Left hindlimb (tissue), 1 donor: ENCODE measurements at regions not wholly inside any gene's neighbourhood (a gene's known extent, or its start where the extent isn't known, plus 50 kb on each side); places are given as distances from the start of the nearest gene placed in this dataset.

Experiments used
- DNase-seq: peaks from one replicate; pipeline ENCODE4 v3.0.0-alpha.2; 2018

DNA sequence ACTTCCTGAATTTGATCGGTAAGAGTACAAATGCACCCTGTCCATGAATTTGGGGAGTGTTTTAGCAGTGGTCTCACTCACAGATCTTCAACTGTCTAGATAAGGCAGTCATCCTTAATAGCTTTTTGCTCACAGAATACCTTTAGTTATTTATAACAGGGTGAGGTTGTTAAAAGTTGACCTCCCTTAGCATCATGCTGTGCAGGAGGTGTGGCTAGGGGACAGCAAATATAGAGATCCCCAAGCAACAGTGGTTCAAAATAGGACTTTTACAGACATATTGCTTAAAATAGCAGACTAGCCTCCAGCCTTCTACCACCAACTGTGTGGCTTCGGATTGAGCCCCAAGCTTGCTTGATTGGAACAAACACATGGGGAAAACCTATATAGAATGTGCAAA lies 724.4 kb downstream of the TLE1 start:
- no peak for DNase-seq

DNA sequence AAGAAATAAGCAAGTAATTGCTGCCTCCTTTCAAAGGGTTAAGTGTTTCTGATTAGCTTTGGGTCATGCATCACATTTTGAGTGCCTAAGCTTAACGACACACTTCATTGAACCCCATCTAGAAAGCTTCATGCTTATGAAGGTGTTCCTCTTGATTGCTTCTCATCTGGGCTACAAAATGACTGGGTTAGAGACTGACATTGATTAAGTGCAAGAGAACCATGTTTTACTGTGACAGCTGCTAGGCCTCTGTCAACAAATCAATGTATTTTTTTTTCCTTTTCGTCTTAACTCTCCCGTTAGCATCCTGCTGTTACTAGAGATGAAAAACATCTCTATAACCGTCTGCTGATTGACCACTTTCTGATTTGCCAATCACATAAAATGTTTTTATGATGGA lies 725.0 kb downstream of the TLE1 start:
- no peak for DNase-seq

DNA sequence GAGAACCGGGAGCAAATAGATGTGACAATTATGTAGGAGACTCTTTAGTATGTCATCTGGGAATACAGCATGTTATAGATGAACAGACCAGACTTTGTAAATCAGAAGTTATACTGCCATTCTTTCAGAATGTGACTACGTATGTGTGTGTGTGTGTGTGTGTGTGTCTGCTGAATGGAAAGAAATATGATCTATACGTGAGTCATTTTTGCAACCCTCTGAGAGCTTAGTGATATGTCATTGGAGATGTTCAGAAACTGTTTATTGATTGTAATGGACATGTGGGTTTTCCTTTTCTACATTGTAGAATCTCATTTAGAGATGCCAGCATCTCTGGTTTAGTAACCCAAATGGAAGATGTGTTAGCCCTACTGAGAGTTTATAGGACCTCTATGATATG lies 731.5 kb downstream of the TLE1 start:
- DNase-seq: no peak

DNA sequence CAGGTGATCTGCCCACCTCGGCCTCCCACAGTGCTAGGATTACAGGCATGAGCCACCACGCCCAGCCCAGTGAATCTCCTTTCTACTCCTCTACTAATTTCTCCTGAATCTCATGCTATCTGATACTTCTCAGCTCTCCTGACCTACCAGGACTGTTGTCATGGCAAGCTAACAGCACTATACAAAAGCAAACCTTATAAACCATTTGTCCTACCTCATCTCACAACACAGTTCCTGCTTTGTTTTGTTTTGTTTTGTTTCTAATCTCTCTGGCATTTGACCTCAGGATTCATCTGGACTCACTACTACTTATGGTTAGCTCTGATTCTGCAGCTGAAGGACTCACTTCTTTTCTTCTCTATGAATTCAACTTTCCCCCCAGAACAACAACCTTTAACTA lies 734.8 kb downstream of the TLE1 start:
- no peak for DNase-seq

DNA sequence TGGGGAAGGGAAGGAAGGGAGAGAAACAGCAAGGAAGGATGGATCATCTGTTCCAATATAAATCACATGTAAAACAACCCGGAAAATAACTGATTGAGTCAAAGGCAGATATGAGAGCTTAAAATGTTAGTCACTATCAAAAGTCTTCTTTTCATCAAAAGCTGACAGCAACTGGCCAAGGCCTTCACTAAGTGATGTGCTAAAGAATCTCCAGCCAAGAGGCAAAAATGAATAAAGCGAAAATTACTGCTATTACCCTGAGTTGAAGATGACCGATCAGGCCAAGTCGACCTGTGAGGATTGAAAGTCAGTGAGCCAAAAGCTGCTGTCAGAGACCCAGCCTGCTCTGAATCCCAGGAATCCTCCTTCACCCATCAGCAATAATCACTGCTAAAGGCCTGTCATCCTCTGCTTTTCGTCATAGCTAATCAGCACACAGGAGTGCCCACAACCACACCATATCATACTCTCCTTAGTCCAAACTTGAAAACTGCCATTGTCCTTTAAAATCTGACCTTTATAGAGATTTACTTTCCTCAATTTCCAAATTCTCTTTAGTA lies 736.9 kb downstream of the TLE1 start:
- no peak for DNase-seq

DNA sequence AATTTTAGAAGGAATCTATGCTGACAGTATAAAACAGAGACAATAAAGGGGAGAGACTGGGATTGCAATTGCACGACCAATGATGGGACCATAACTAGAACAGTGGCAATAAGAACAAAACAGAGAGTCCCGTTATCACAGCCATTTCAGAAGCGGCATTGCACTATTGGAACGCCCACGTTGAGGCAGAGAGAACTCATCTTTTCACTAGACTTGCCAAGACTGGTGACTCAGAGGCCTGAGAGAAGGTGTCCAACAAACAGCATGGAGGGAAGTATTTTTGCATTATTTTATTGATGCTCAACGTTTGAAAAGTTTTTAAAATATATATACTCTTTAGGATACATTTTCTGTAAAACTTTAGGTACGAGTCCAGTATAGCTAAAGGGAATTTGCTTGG lies 737.7 kb downstream of the TLE1 start:
- DNase-seq: no peak

DNA sequence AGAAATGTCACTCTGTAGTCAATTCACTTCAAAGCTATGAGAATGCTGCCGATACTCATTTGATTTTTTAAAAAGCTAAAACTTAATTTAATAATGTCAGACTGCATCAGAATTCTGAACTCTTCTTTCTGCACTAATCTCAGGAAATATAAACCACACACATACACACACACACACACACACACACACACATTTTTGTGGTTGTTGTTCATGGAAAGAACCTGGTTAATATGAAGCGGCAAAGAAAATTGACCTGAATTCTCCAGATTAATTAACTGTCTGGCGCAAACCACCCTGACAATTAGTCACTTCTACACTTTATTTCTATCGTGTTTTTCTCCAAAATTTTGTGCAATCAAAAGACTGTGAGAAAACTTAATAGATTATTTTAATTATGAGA lies 740.5 kb downstream of the TLE1 start:
- no peak for DNase-seq

DNA sequence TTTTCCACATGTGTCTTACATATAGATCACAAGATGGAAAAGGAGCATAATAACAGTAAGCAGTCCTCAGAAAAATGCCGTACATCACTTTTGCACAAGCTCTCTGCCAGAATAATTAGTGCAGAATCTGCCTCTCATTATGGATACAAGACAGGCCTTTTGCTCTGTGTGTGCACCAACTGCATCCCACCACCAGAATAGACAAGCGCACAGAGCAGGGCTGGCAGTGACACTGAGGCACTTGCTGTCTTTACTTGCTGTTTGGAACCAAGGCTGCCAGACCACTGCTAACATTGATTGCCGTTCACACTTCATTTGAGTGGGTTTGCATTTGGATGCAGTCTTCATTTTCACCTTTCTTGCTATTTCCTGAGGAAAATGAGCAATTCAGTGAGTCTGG lies 741.3 kb downstream of the TLE1 start:
- DNase-seq: no peak

DNA sequence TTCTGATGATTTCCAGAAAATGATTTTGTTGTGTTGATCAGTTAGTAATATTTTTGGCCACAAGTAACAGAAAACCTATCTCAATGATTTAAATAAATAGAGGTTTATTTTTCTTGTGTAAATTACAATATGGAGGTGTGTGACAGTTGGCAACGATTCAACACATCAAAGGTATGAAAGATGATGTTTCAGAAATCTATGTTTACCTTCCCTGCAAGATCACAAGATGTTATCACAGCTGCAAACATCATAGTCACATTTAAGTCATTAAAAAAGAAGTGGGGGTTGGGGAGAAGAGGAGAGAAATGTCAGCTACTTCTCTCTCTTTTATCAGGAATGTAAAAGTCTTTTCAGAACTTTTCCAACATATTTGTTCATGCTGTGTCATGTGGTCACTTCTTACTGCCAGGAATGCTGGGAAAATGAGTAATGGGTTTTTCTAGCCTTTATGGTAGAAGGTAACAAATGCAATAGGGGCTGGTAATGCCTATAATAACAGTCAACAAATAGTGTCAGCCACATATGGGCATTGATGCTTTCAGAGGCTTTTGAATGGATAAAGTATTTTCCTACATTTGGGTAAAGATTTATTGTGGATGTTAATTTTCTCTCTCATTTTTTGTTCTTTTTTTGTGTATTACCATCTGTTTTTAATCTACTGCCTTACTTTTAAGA lies 742.7 kb downstream of the TLE1 start:
- no peak for DNase-seq

DNA sequence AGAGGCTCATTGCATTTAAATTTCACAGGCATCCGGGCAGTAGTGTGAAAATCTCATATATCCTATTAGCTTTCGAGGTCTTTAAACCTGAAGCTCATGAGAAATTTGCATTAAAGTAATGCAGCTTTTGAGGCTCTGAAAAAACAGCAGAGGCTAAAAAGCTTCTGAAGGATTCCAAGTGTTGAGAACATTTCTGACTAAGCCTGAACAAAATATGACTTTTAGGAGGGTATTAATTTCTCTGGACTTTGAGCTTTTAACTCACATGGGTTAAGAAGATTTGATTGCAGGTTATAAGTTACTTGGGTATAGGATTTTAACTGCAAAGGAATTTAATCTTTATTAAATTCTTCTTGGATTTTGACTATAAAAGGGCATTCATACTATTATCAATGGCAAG lies 743.9 kb downstream of the TLE1 start:
- DNase-seq: no peak

DNA sequence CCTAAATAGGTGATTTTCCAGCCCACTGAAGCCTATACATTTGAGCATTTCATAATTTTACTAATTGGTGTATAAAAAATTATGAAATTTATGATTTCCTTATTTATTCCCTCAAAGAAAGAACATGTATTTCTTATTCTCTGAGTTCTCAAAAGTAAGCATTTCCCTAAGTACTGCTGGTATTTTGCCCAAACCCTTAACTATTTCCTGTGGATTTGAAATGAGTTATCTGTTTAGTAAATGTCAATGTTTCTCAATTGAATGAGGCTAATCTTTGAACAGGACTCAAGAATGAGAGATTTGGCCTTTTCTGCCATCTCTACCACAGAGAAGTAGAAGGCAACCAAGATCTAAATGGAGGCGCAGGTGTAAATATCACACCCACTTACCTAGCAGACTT lies 751.7 kb downstream of the TLE1 start:
- no peak for DNase-seq

DNA sequence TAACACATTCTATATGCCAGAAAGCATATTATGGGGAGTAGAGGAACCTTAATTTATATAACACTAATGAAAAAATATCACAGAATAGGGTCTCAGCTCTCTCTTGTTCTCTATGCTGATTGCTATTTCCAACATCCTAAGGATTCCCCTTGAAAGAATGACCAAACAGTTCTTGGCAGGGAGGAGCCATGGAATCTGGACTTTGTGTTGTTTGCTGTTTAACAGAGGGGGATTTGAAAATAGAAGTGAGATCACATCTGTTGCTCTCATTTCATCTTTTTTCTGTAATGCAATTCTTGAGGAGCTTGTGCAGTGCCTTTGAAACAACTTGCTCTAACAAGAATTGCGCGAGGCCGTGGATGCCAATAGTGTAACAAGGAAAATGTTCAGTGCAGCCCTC lies 755.3 kb downstream of the TLE1 start:
- no peak for DNase-seq

DNA sequence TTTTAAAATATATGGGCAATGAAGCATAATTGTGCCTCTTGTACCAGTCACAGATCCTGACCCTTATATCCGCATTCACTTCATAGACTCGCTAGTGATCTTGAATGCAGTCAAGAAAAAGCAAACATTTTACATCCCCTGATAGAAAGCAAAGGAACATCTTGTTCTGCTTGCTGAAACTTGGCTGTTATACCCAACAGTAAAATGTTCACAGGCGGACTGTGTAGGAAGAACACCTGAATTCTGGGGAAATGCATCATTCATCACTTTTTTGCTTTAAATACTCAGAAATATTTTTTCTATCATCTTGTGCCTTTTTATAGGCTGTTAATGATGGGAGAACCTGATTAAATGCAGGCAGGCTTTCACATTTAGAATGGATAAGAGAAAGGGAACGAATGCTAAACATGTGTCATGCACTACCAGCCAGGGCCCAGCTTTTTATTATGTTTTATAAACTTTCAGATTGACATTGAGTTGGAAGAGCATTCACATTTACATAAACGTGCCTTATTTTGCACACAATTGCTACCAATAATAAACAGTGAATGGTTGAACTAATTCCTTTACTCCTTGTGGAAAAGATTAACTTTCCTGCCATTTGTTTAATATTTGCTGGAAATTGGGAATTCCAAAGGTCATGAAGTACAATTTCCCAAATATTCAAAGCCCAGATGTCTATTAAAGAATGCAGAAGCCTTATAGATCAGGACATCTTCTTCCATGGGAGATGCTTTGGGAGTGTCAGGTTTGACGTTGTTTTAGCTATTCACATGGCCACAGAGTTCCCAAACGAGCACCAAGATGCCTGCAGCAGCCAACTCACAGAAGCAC lies 756.2 kb downstream of the TLE1 start:
- no peak for DNase-seq

DNA sequence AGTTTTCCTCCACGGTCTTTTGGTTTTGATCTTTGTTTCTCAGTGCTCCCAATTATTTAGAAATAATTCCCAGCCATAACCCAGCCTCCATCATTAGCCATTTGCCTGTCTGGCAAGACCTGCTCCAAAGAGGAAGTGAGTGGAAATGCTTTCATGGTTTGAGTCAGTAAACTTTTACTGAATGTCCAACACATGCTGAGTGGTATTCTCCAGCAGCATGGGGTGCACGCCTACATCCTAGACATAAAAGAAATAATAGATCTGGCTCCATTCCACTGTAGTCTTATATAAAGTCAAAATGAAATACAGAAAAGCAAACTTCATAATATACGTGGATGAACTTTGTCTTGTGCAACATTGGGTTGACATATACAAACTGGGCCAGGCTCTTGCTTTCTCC lies 757.2 kb downstream of the TLE1 start:
- no peak for DNase-seq

DNA sequence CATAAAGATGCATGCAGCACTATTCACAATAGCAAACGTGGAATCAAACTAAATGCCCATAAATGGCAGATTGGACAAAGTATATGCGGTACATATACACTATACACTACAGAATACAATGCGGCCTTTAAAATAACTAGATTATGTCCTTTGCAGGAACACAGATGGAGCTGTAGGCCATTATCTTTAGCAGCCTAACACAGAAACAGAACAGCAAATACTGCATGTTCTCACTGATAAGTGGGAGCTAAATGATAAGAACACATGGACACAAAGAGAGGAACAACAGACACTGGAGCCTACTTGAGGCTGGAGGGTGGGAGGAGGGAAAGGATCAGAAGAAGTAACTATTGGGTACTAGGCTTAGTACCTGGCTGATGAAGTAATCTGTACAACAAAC lies 758.2 kb downstream of the TLE1 start:
- DNase-seq: no peak

DNA sequence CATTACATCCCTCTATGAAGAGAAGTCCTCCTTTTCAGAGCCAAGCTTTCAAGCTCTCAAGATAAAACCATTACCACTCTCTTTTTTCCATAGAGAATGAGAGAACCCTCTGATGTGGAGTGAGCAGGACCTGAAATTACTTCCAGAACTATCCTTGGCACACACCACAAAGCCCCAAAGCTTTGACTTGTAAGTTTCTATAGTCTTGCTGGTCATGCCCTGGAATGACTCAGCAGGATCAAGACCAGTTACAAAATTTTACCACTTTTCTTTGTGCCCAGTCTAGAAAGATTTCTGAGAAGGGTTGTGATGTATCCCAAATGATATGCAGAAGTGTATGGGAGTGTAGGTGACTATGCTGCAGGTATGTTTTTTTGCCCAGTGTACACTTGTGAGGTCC lies 760.6 kb downstream of the TLE1 start:
- no peak for DNase-seq

DNA sequence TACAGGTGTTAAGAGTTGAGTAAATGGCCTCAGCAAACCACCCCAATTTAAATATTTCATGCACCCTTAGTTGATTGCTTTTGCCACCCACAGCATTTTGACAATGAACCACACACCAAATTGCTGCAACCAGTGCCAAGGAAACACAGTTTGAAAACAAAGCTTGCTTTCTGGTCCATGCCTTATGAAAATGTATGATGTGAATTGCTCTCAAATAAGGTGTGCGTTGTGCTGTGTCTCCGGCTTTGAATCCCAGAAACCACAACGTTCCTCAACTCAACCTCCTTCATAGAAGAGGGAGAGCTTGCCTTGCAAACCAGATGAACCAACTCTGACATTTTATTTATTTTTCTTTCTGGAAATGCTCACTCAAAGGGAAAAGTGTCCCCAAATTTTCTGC lies 762.7 kb downstream of the TLE1 start:
- no peak for DNase-seq

DNA sequence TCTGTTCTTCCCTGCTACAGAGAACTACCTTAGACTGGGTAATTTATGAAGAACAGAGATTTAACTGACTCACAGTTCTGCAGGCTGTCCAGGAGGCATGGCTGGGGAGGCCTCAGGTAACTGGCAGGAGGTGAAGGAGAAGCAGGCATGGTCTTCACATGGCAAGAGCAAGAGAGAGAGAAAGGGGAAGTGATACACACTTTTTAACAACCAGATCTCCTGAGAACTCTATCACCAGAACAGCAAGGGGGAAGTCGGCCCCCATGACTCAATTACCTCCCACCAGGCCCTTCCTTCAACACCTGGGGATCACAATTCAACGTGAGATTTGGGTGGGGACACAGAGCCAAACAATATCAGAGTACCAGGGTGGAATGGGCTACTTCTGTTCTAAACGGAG lies 766.8 kb downstream of the TLE1 start:
- DNase-seq: no peak

DNA sequence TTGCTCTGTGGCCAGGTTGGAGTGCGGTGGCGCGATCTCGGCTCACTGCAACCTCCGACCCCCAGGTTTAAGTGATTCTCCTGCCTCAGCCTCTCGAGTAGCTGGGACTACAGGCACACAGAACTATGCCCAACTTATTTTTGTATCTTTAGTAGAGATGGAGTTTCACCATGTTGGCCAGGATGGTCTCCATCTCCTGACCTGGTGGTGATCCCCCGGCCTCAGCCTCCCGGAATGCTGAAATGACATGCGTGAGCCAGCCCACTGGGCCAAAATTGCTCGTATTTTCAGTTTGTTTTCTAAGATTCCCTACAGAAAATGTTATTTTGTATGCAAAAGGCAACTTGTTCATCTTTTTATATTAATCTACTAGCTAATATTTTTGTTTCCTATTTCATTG lies 782.6 kb downstream of the TLE1 start:
- no peak for DNase-seq

DNA sequence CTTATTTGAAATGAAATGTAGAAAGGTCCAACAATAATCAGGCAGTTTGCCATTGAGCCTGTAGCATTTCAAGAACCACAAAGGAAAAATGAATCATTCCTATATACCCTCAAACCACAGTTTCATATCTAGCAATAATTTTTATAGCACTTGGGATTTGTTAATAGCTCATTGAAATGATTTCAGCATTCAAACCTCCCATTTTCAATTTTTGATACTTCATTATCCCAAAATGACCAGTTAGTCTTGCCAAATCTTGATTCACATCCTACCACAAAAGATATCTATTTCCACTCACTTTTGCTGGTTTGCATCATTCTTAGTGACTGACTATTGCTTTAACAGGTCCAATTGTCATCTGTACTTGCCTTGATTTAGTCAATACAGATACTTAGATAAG lies 790.1 kb downstream of the TLE1 start:
- DNase-seq: no peak

DNA sequence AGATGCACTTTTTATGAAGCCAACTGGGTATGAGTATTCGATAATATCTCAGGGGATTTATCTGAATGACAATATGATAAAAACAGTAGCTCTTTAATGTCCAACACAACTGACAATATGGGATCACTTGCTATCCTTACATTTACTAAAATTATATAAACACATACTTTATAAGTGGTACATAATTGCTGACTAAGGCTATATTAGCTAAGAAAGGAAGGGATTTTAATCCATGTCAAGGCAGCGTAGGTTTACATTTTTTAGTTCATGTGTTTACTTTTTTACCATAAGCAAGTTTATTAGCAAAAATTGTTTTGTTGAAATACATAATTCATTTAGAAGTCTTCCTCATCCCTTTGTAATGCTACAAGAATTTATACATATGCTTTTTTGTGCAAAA lies 796.2 kb downstream of the TLE1 start:
- no peak for DNase-seq

DNA sequence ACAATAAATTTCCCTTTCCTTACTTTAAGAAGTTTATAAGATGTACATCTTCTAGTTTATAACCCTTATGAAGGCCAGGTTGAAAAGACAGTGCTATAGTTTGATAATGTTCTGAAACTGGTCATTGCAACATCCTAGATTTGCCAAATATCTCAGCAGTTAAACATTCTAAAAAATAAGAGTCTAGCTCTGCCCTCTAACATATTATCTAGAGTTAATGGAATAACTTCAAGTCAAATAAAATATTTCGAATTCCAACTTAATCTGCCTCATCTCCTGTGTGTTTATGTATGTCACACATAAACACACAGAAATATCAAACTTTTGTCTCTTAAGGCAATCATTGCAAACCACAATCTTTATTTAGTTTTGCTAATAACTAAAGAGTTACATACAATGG lies 796.6 kb downstream of the TLE1 start:
- DNase-seq: no peak

DNA sequence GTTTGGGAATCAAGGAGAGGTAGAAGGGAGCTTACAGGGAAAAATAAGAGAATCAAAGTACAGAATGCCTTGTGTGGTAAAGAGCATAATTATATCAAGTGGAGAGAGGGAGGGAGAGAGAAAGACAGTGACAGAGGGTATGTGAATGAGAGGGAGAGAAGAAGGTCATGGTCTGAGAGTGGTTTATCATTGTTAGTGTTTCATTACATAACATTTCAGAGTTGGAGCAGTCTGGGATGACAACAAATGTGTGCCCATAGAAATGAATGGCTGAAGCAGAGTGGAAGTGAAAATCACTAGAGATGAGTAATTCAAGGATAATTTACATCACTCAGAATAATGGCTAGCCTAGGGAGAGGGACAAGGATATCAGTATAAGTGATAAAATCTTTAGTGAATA lies 799.2 kb downstream of the TLE1 start:
- DNase-seq: no peak

DNA sequence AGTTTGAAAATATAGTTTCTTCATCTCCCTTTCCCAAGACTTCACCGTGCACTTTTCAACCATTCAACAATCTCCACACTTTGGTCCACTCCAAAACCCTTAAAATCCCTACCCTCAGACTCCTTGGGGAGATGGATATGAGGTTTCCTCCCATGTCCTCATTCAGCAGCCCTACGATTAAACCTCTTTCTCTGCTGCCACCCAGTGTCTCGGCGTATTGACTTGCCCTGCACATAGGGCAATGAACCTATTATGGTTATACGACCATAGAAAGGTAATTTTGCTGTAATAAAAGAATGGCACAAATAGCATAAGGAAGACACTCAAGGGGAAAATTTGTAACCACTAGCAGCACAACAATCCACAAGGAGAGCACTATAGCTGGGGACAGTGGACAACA lies 803.5 kb downstream of the TLE1 start:
- no peak for DNase-seq
